A549 (cell line): ENCODE measurements at regions not wholly inside any gene's neighbourhood (a gene's known extent, or its start where the extent isn't known, plus 50 kb on each side); places are given as distances from the start of the nearest gene placed in this dataset.

Source experiments
- BCL3 ChIP-seq: fragments of >200 bp; sonication (Bioruptor Twin); formaldehyde crosslinking; IDR thresholded peaks from 3 replicates; pipeline ENCODE4 v1.6.1; 2016
- CTCF ChIP-seq: fragments of >200 bp; sonication (Bioruptor Twin); formaldehyde crosslinking; IDR thresholded peaks from 3 replicates; pipeline ENCODE4 v1.5.1; 2016
- ESRRA ChIP-seq: fragments of 150-350 bp; IDR thresholded peaks from 2 replicates; pipeline ENCODE4 v1.6.1; 2014; ENCODE audit warnings: mild to moderate bottlenecking, low read length, borderline replicate concordance
- HMGXB4 ChIP-seq: fragments of 250-450 bp; sonication (Bioruptor Pico); IDR thresholded peaks from 2 replicates; pipeline ENCODE4 v1.5.0; 2021; ENCODE audit warnings: mild to moderate bottlenecking, moderate library complexity, borderline replicate concordance
- JUNB ChIP-seq: fragments of >200 bp; sonication (Bioruptor Twin); formaldehyde crosslinking; IDR thresholded peaks from 2 replicates; pipeline ENCODE4 v1.6.1; 2016
- MAX ChIP-seq: IDR thresholded peaks from 2 replicates; pipeline ENCODE4 v1.6.1; 2012
- NR3C1 ChIP-seq: fragments of >200 bp; sonication (Bioruptor Twin); formaldehyde crosslinking; IDR thresholded peaks from 3 replicates; pipeline ENCODE4 v1.6.1; 2017
- PBX3 ChIP-seq: IDR thresholded peaks from 2 replicates; pipeline ENCODE4 v1.6.1; 2012
- POLR2A ChIP-seq: IDR thresholded peaks from 2 replicates; pipeline ENCODE4 v1.6.1; 2012; ENCODE audit warnings: mild to moderate bottlenecking, low read length
- SREBF2 ChIP-seq: fragments of 450-650 bp; IDR thresholded peaks from 2 replicates; pipeline ENCODE4 v1.6.1; 2014; ENCODE audit warnings: mild to moderate bottlenecking, moderate library complexity
- USF2 ChIP-seq: fragments of 450-650 bp; IDR thresholded peaks from 2 replicates; pipeline ENCODE4 v1.6.1; 2014; ENCODE audit warnings: antibody characterized with exemption
- ZSCAN20 ChIP-seq: fragments of 250-450 bp; sonication (Bioruptor Pico); IDR thresholded peaks from 2 replicates; pipeline ENCODE4 v1.8.0; 2022; ENCODE audit warnings: mild to moderate bottlenecking, moderate library complexity

- TF ChIP-seq MAX (peak; percentile 41), CTCF (no peak), SREBF2 (no peak), POLR2A (no peak), BCL3 (no peak), PBX3 (no peak), NR3C1 (no peak), HMGXB4 (CRISPR knock-in tag) (no peak), JUNB (no peak), ESRRA (no peak), USF2 (no peak), ZSCAN20 (no peak)
These were observed 62.8 kb upstream of the EPB41L1 start for GRCh38 chr20:36091561-36092397.
